Amygdala (tissue), 56 donors: ENCODE measurements at regions not wholly inside any gene's neighbourhood (a gene's known extent, or its start where the extent isn't known, plus 50 kb on each side); places are given as distances from the start of the nearest gene placed in this dataset.
"Not testable (repeated sequence)": the region's sequence is repeated elsewhere in the genome, so short reads cannot be mapped to it uniquely, and the experiment has no call there.

Experiments
- DNase-seq, 56 donors: peaks; one replicate each; lab custom pipeline; 2025; lab: John Stamatoyannopoulos, UW

GRCh38 chr2:131822237-131822721, 294.6 kb downstream of the CCDC74A start:
- not testable (repeated sequence) for DNase-seq

- DNase-seq: not testable (repeated sequence)
Measured at GRCh38 chr2:131823058-131823457, 295.4 kb downstream of the CCDC74A start.

- not testable (repeated sequence) for DNase-seq
Measured at GRCh38 chr2:131824986-131825385, 297.3 kb downstream of the CCDC74A start.

- no peak for DNase-seq
Measured at GRCh38 chr2:131827481-131828163, 299.9 kb downstream of the CCDC74A start.

- DNase-seq: no peak
Measured at GRCh38 chr2:131828164-131828561, 300.5 kb downstream of the CCDC74A start.

GRCh38 chr2:131828633-131829455, 301.2 kb downstream of the CCDC74A start:
- DNase-seq: not testable (repeated sequence)

- DNase-seq: not testable (repeated sequence)
Measured at GRCh38 chr2:131829456-131830241, 302.0 kb downstream of the CCDC74A start.

- not testable (repeated sequence) for DNase-seq
Measured at GRCh38 chr2:131830242-131830945, 302.7 kb downstream of the CCDC74A start.

- not testable (repeated sequence) for DNase-seq
Measured at GRCh38 chr2:131830946-131831310, 303.2 kb downstream of the CCDC74A start.

- DNase-seq: not testable (repeated sequence)
Measured at GRCh38 chr2:131831450-131832208, 303.9 kb downstream of the CCDC74A start.

- not testable (repeated sequence) for DNase-seq
Measured at GRCh38 chr2:131832209-131832780, 304.6 kb downstream of the CCDC74A start.

- peak in 2 of 56 donors; percentile 10 to 24 for DNase-seq
Measured at GRCh38 chr2:131832917-131833316, 305.2 kb downstream of the CCDC74A start.

GRCh38 chr2:131833367-131834202, 305.9 kb downstream of the CCDC74A start:
- not testable (repeated sequence) for DNase-seq

GRCh38 chr2:131834203-131835020, 306.7 kb downstream of the CCDC74A start:
- not testable (repeated sequence) for DNase-seq

GRCh38 chr2:131835022-131835421, 307.3 kb downstream of the CCDC74A start:
- DNase-seq: peak in 4 of 56 donors; percentile 2 to 21 (median 12)

GRCh38 chr2:131835621-131836091, 308.0 kb downstream of the CCDC74A start:
- DNase-seq: no peak

GRCh38 chr2:131836116-131836515, 308.4 kb downstream of the CCDC74A start:
- not testable (repeated sequence) for DNase-seq
